ENCODE measurements at regions not wholly inside any gene's neighbourhood (a gene's known extent, or its start where the extent isn't known, plus 50 kb on each side); places are given as distances from the start of the nearest gene placed in this dataset.

DNA sequence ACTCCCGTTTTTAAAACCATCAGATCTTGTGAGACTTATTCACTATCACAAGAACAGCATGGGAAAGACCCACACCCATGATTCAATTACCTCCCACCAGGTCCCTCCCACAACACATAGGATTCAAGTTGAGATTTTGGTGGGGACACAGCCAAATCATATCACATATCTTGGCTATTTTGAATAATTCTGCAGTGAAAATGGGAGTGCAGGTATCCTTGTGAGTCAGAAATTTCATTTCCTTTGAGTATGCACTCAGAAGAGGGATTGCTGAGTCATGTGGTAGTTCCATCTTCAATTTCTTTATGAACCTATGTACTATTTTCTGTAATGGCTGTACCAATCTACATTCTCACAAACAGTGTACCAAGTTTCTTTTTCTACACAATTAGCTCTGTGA, 125.8 kb downstream of the ANKRD7 start:
- Histone ChIP-seq H3K9me2 (replicated peaks; ENCODE audit: insufficient read depth, low read length) (no peaks in the 10 kb centered on the region), H3K4me3 (ENCODE audit: insufficient read depth, low read length, poor library complexity, severe bottlenecking) (no peak overlapping the region), H4K20me1 (ENCODE audit: low read depth, low read length) (no peaks in the 10 kb centered on the region), H3K9ac (ENCODE audit: low read length) (no peak overlapping the region), H3K4me2 (ENCODE audit: low read depth, low read length, poor library complexity, severe bottlenecking) (no peak overlapping the region), H3K36me3 (ENCODE audit: low read length) (no peaks in the 10 kb centered on the region), H2AFZ (ENCODE audit: low read depth, low read length, severe bottlenecking) (no peak overlapping the region), H3K27me3 (ENCODE audit: low read length) (no peaks in the 10 kb centered on the region), H3K79me2 (ENCODE audit: insufficient read depth, low read length) (no peaks in the 10 kb centered on the region), H3K9me3 (ENCODE audit: insufficient read depth, low read length) (no peaks in the 10 kb centered on the region), H3F3A (ENCODE audit: insufficient read depth) (no peaks in the 10 kb centered on the region), H3K27ac (ENCODE audit: low read depth, low read length) (no peak overlapping the region)
- no peak for TF ChIP-seq EZH2phosphoT487 (conservative IDR thresholded peaks at IDR 0.05; ENCODE audit: low read length)
- no peak for TF ChIP-seq CTCF (IDR thresholded peaks at IDR 0.05; ENCODE audit: insufficient read depth, low read length, poor library complexity, severe bottlenecking)

DNA sequence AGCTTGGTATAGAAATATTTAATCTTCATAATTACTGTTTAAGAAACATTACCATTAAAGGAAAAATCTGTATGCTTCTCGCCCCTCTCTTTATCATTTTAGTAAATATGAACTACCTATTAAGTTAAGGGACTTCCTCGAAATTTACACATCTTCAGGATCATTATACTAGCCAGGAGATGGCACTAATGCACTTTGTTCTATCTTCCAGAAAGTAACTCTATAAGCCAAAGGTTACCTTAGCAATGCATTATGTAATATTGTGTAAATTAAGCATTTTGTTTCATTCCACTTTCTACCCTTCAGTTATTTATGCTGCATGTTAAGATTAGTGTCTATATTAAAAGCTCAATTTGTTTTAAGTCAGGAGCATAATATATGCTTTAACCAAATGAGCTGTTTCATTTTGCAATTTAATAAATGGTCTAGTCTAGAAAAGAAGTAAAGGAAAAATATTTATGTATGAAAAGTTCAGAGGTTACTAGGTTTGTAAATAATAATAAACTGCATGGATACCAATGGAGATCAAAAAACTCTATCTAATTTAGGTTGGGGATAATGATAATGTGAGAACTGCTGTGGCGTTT, 128.5 kb downstream of the ANKRD7 start:
- H3K4me3 ChIP-seq (ENCODE audit: insufficient read depth, low read length, poor library complexity, severe bottlenecking) = no peak overlapping the region
- no peaks in the 10 kb centered on the region for H3K36me3 ChIP-seq (ENCODE audit: low read length)
- no peaks in the 10 kb centered on the region for H3K27me3 ChIP-seq (ENCODE audit: low read length)
- H3K9ac ChIP-seq (ENCODE audit: low read length) = no peak overlapping the region
- no peak overlapping the region for H2AFZ ChIP-seq (ENCODE audit: low read depth, low read length, severe bottlenecking)
- peak; percentile 26 for TF ChIP-seq CTCF (IDR thresholded peaks at IDR 0.05; ENCODE audit: insufficient read depth, low read length, poor library complexity, severe bottlenecking)
- TF ChIP-seq EZH2phosphoT487 (conservative IDR thresholded peaks at IDR 0.05; ENCODE audit: low read length) = no peak
- H3K27ac ChIP-seq (ENCODE audit: low read depth, low read length) = no peak overlapping the region
- no peaks in the 10 kb centered on the region for H3K9me2 ChIP-seq (replicated peaks; ENCODE audit: insufficient read depth, low read length)
- no peaks in the 10 kb centered on the region for H4K20me1 ChIP-seq (ENCODE audit: low read depth, low read length)
- H3K79me2 ChIP-seq (ENCODE audit: insufficient read depth, low read length) = no peaks in the 10 kb centered on the region
- no peak overlapping the region for H3K4me2 ChIP-seq (ENCODE audit: low read depth, low read length, poor library complexity, severe bottlenecking)
- no peaks in the 10 kb centered on the region for H3K9me3 ChIP-seq (ENCODE audit: insufficient read depth, low read length)
- no peaks in the 10 kb centered on the region for H3F3A ChIP-seq (ENCODE audit: insufficient read depth)

DNA sequence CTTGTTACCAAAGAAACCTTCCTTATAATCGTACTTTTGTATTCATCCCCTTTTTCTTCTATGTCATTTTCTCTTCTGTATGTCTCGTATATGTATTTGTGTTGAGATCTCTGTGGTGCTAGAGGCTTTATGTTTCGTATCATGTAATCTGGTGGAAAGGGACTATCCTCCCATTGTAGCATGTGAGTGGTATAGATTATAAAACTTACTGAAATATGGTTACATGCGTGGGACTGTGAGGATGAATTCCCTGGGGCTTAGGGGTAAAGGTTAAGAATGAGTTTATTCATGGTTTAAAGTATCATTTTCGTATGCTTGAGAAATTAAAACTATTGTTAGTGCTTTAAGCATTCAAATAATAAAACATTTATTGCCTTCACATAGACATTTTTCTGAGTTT, 141.9 kb downstream of the ANKRD7 start:
- Histone ChIP-seq H3K9me2 (replicated peaks; ENCODE audit: insufficient read depth, low read length) (no peaks in the 10 kb centered on the region), H3K36me3 (ENCODE audit: low read length) (no peaks in the 10 kb centered on the region), H3K27me3 (ENCODE audit: low read length) (no peaks in the 10 kb centered on the region), H3K9me3 (ENCODE audit: insufficient read depth, low read length) (no peaks in the 10 kb centered on the region), H4K20me1 (ENCODE audit: low read depth, low read length) (no peaks in the 10 kb centered on the region), H3F3A (ENCODE audit: insufficient read depth) (no peaks in the 10 kb centered on the region), H3K4me2 (ENCODE audit: low read depth, low read length, poor library complexity, severe bottlenecking) (no peak overlapping the region), H3K4me3 (ENCODE audit: insufficient read depth, low read length, poor library complexity, severe bottlenecking) (no peak overlapping the region), H3K27ac (ENCODE audit: low read depth, low read length) (no peak overlapping the region), H2AFZ (ENCODE audit: low read depth, low read length, severe bottlenecking) (no peak overlapping the region), H3K9ac (ENCODE audit: low read length) (no peak overlapping the region), H3K79me2 (ENCODE audit: insufficient read depth, low read length) (no peaks in the 10 kb centered on the region)
- no peak for TF ChIP-seq CTCF (IDR thresholded peaks at IDR 0.05; ENCODE audit: insufficient read depth, low read length, poor library complexity, severe bottlenecking)
- no peak for TF ChIP-seq EZH2phosphoT487 (conservative IDR thresholded peaks at IDR 0.05; ENCODE audit: low read length)
